Loucy (cell line): ENCODE measurements at regions not wholly inside any gene's neighbourhood (a gene's known extent, or its start where the extent isn't known, plus 50 kb on each side); places are given as distances from the start of the nearest gene placed in this dataset.

ENCODE experiments used
- H2AFZ ChIP-seq: fragments of 200-600 bp; sonication (generic); 2 replicates; pipeline ENCODE4 v1.6.0; 2016; ENCODE audit warnings: antibody characterized with exemption, mild to moderate bottlenecking, low read length, moderate library complexity
- H3F3A ChIP-seq: fragments of 200-600 bp; 2 replicates; pipeline ENCODE4 v1.6.0; 2016; ENCODE audit warnings: antibody characterized with exemption, low read depth, mild to moderate bottlenecking
- H3K27me3 ChIP-seq: fragments of 200-600 bp; sonication (generic); 2 replicates; pipeline ENCODE4 v1.6.1; 2014; ENCODE audit warnings: low read length, mild to moderate bottlenecking; ENCODE audit not compliant: insufficient read depth, poor library complexity, severe bottlenecking
- H3K36me3 ChIP-seq: fragments of 200-600 bp; sonication (generic); 2 replicates; pipeline ENCODE4 v1.6.1; 2016; ENCODE audit warnings: low read length; ENCODE audit not compliant: insufficient read depth
- H3K4me1 ChIP-seq: fragments of 200-600 bp; sonication (generic); 2 replicates; pipeline ENCODE4 v1.5.1; 2014; ENCODE audit warnings: low read length, mild to moderate bottlenecking; ENCODE audit not compliant: insufficient read depth, poor library complexity, severe bottlenecking
- H3K4me2 ChIP-seq: fragments of 200-600 bp; sonication (generic); 2 replicates; pipeline ENCODE4 v1.6.0; 2014; ENCODE audit warnings: antibody characterized with exemption, low read length, low read depth, mild to moderate bottlenecking; ENCODE audit not compliant: poor library complexity, severe bottlenecking
- H3K4me3 ChIP-seq: fragments of 200-600 bp; sonication (generic); 2 replicates; pipeline ENCODE4 v1.5.1; 2014; ENCODE audit warnings: low read length, mild to moderate bottlenecking, mixed read lengths; ENCODE audit not compliant: poor library complexity, severe bottlenecking
- H3K79me2 ChIP-seq: fragments of 200-600 bp; sonication (generic); 2 replicates; pipeline ENCODE4 v1.6.1; 2014; ENCODE audit warnings: low read length; ENCODE audit not compliant: insufficient read depth
- H3K9ac ChIP-seq: fragments of 200-600 bp; sonication (generic); 2 replicates; pipeline ENCODE4 v1.6.0; 2014; ENCODE audit warnings: mild to moderate bottlenecking, low read depth, low read length, moderate library complexity; ENCODE audit not compliant: poor library complexity, severe bottlenecking
- H3K9me2 ChIP-seq: fragments of 200-600 bp; sonication (generic); replicated peaks from 2 replicates; pipeline ENCODE4 v1.6.1; 2016; ENCODE audit warnings: low read depth, low read length, mixed read lengths
- H3K9me3 ChIP-seq: fragments of 200-600 bp; sonication (generic); 2 replicates; pipeline ENCODE4 v1.6.1; 2014; ENCODE audit warnings: mild to moderate bottlenecking, antibody characterized with exemption, low read length, low read depth; ENCODE audit not compliant: insufficient read depth
- H4K20me1 ChIP-seq: fragments of 200-600 bp; sonication (generic); 2 replicates; pipeline ENCODE4 v1.6.0; 2014; ENCODE audit warnings: antibody characterized with exemption, low read length, mild to moderate bottlenecking; ENCODE audit not compliant: insufficient read depth, poor library complexity, severe bottlenecking
- EZH2phosphoT487 ChIP-seq: fragments of 200-600 bp; IDR thresholded peaks from 2 replicates; pipeline ENCODE4 v1.6.1; 2018; ENCODE audit warnings: antibody characterized with exemption, mild to moderate bottlenecking, moderate library complexity, borderline replicate concordance
- TF ChIP-seq, protein P1 (sequence below): fragments of 200-600 bp; sonication (generic); conservative IDR thresholded peaks from 2 replicates; pipeline ENCODE4 v1.5.1; 2014; ENCODE audit warnings: mild to moderate bottlenecking, antibody characterized with exemption, low read length

DNA sequence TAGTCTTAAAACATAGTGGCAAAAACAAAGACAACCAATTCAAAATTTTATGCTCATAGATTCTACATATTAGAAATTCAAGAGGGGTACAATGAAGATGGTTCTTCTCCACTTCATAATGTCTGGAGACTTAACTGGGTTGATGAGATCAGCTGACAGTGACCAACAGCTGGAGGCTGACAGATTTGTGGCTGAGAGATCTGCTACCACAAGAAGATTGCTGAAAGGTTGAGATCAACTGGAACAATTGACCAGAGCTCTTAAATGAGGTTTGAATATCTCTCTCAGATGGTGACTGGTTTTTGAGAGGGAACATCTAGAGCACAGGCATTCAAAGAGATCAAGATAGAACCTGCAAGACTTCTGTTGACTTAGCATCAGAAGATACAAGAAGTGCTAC lies 254.1 kb upstream of the ARPP21 start:
- no peaks in the 10 kb centered on the region for H3K36me3 ChIP-seq
- no peaks in the 10 kb centered on the region for H4K20me1 ChIP-seq
- H3K9me2 ChIP-seq: no peaks in the 10 kb centered on the region
- H3K79me2 ChIP-seq: no peaks in the 10 kb centered on the region
- H3K27me3 ChIP-seq: no peaks in the 10 kb centered on the region
- H2AFZ ChIP-seq: no peak overlapping the region
- TF ChIP-seq, protein P1, sequence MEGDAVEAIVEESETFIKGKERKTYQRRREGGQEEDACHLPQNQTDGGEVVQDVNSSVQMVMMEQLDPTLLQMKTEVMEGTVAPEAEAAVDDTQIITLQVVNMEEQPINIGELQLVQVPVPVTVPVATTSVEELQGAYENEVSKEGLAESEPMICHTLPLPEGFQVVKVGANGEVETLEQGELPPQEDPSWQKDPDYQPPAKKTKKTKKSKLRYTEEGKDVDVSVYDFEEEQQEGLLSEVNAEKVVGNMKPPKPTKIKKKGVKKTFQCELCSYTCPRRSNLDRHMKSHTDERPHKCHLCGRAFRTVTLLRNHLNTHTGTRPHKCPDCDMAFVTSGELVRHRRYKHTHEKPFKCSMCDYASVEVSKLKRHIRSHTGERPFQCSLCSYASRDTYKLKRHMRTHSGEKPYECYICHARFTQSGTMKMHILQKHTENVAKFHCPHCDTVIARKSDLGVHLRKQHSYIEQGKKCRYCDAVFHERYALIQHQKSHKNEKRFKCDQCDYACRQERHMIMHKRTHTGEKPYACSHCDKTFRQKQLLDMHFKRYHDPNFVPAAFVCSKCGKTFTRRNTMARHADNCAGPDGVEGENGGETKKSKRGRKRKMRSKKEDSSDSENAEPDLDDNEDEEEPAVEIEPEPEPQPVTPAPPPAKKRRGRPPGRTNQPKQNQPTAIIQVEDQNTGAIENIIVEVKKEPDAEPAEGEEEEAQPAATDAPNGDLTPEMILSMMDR: no peak
- no peak for TF ChIP-seq EZH2phosphoT487
- H3K9me3 ChIP-seq: no peaks in the 10 kb centered on the region
- H3K4me2 ChIP-seq: no peak overlapping the region
- H3K4me3 ChIP-seq: no peak overlapping the region
- peaks cover 16% of the 10 kb centered on the region for H3K4me1 ChIP-seq
- H3K9ac ChIP-seq: no peak overlapping the region
- H3F3A ChIP-seq: no peaks in the 10 kb centered on the region

DNA sequence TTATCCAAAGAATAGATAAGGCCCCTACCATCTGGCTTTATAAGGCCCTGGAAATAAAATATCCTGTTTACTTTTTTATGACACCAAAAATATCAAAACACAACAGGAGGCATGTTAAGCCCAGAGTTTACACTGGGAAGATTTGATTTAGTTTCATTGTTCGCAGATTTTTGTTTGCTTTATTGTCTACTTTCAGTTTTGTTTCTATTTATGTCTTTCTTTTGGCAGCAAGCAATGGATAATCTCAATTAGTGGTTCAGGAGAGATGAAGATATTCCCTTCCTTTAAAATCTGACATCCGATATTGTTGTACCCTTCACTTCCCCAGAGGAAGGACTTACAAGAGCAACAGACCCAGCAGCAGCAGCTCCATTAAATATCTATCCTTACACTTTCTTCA lies 249.4 kb upstream of the ARPP21 start:
- no peaks in the 10 kb centered on the region for H3K36me3 ChIP-seq
- H3K79me2 ChIP-seq: no peaks in the 10 kb centered on the region
- peaks cover 26% of the 10 kb centered on the region for H3K9me3 ChIP-seq
- TF ChIP-seq, protein P1: no peak
- TF ChIP-seq EZH2phosphoT487: no peak
- no peaks in the 10 kb centered on the region for H3K9me2 ChIP-seq
- H3K27me3 ChIP-seq: no peaks in the 10 kb centered on the region
- peaks cover 7% of the 10 kb centered on the region for H3K4me1 ChIP-seq
- H4K20me1 ChIP-seq: no peaks in the 10 kb centered on the region
- H3K4me3 ChIP-seq: no peak overlapping the region
- no peaks in the 10 kb centered on the region for H3F3A ChIP-seq
- no peak overlapping the region for H3K4me2 ChIP-seq
- no peak overlapping the region for H3K9ac ChIP-seq
- H2AFZ ChIP-seq: peak overlapping the region; percentile 50; the same call in 1 of the 2 replicates

GRCh38 chr3:35392187-35392586 lies 247.1 kb upstream of the ARPP21 start:
- H3K4me3 ChIP-seq: no peak overlapping the region
- no peaks in the 10 kb centered on the region for H3K79me2 ChIP-seq
- TF ChIP-seq EZH2phosphoT487: no peak
- TF ChIP-seq, protein P1: no peak

More at GRCh38 chr3:35392187-35392586, 247.1 kb upstream of the ARPP21 start:
- no peaks in the 10 kb centered on the region for H3F3A ChIP-seq
- peaks cover 14% of the 10 kb centered on the region for H3K4me1 ChIP-seq
- H3K9me3 ChIP-seq: peaks cover 26% of the 10 kb centered on the region
- H3K27me3 ChIP-seq: no peaks in the 10 kb centered on the region
- H3K9me2 ChIP-seq: no peaks in the 10 kb centered on the region
- no peak overlapping the region for H2AFZ ChIP-seq
- no peaks in the 10 kb centered on the region for H4K20me1 ChIP-seq
- H3K36me3 ChIP-seq: no peaks in the 10 kb centered on the region
- H3K4me2 ChIP-seq: no peak overlapping the region
- no peak overlapping the region for H3K9ac ChIP-seq
